Peyer's patch (tissue), 4 donors: ENCODE measurements at regions not wholly inside any gene's neighbourhood (a gene's known extent, or its start where the extent isn't known, plus 50 kb on each side); places are given as distances from the start of the nearest gene placed in this dataset.

Experiments used
- CTCF ChIP-seq, 6 experiments: fragments of 450-650 bp in 4 of 6; fragments of 200-600 bp in 2 of 6; sonication (generic) in 1 of 6; IDR thresholded peaks; one replicate each; pipeline ENCODE4 v1.5.1; 2017 to 2019; ENCODE audit warnings: antibody characterized with exemption in 6 of 6, mild to moderate bottlenecking in 3 of 6, moderate library complexity in 1 of 6
- POLR2A ChIP-seq, 2 donors: fragments of 450-650 bp; IDR thresholded peaks; one replicate each; pipeline ENCODE4 v1.5.1; 2017; ENCODE audit warnings: antibody characterized with exemption in 2 of 2, mild to moderate bottlenecking in 2 of 2, moderate library complexity in 2 of 2

- no peak for TF ChIP-seq CTCF (IDR thresholded peaks at IDR 0.05)
- no peak for TF ChIP-seq POLR2A (IDR thresholded peaks at IDR 0.05)
Observed at GRCh38 chr6:167576828-167577503, 249.7 kb upstream of the AFDN start.
